ENCODE measurements at regions not wholly inside any gene's neighbourhood (a gene's known extent, or its start where the extent isn't known, plus 50 kb on each side); places are given as distances from the start of the nearest gene placed in this dataset.

DNA sequence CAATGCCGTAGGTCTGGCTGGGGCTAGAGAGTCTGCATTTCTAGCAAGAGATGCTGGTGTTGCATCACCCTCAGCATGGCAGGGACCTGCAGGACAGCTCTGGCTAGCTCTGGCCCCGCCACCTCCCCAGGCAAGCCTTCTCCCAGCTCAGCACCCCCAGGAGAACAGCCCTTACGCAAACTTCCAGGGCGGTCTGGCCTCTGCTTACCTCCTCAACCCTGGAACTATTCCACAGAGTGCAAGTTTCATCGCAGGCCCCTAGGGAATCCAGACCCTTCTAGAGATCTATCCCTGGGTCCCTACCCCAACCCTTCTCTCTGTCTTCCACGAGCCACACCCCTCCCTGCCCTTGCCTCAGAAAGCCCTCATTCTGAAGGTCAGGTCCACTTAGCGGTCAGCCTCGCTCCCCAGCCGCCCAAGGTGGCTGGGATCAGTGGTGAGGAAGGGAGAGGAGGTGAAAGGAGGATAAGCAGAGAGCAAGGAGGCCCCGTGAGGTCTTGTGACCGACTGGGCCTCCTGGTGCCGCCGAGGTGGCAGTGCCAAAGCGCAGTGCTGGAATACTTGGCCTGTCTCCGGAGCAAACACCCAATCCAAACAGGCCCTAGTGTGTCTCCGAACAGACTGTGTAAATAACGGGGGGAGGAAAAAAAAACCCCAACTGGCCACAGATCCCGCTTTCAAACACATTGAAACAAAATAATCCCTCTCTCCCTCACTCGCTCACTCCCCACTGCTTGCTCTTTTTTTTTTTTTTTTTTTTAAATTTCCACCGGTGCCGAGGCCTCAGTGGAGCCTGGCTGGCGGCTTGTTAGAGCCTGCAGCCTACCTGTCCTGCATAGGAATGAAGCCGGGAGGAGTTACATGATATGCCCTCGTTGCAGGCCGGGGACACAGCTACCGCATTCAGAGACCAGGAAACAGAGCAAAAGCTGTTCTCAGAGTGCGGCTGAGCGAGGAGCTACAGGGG lies 380.9 kb downstream of the SOX9 start:
- no peak for DNase-seq (ENCODE audit: low read depth)

DNA sequence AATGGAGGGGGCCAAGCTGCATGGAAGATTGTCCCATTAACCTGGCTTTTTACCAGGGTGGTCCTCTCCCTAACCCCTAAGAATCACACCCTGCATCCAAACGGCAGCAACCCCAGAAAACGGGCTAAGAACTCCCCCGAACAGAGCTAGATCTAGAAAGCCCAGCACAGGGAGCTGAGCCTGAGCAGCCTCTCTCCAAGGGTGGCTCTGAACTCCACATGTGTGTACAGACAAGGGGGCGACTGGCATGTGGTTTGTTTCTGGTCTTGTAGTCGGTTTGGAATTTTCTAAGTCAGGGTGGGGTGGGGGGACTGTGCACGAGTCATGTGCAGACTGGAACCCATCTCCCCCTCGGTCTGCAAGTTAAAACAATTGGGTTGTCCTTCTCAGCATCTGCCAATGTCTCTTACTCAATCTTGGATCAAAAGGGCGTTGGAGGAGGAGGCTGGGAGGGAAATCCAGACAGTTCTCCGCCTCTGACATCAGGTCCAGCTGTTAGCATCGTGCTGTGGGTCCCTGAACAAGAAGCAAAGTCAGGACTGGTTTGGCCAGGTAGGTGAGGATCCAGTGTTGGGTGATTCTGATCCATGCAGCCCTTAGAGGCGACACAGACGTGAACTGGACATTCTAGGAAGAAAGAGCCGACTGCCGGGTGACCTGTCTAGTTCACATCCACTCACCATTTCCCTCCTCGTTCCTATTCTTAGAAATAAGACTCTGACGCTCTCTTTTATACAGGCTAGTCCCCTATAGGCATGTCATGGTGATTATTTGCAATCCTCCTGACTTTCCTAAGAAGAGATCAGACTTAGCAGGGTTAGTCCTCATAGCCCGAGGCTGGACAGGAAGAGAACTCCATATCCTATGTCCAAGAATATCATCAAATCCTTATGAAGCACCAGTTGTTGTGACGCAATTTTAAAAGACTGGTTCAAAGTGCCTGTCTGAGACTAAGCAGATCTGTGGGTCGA lies 381.8 kb downstream of the SOX9 start:
- DNase-seq (ENCODE audit: low read depth), result peak; percentile 20

DNA sequence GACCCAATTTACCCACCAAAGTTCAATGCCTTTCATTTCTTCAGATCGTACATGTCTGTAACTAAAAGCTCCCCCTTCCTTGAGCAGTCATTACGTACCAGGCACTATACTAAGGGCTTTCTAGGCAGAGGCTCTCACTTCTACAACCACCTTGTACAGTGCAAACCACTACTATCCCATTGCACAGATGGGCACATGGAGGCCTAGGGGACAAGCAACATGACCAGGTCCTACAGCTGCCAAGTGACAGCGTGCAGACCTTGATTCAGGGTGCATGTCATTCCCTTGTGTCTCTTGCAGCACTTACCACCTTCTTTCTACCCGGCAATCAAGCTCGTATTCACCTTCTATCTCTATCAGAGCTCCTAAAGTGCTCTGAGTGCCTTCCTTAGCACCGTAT lies 382.7 kb downstream of the SOX9 start:
- DNase-seq (ENCODE audit: low read depth), result no peak

DNA sequence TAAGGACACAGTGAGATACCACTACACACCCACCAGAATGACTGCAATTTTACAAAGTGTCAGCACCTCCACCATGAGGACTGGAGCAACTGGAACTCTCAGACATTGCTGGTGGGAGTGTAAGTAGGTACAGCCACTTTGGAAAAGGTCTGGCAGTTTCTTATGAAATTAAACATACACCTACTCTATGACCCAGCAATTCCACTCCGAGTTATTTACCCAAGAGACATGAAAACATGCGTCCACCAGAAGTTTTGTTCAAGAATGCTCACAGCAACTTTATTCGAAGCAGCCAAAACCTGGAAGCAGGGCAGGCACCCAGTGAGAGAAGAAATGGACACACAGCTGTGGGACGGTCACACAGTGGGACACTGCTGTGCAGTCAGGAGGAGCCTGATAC lies 384.0 kb downstream of the SOX9 start:
- no peak for DNase-seq (ENCODE audit: low read depth)

DNA sequence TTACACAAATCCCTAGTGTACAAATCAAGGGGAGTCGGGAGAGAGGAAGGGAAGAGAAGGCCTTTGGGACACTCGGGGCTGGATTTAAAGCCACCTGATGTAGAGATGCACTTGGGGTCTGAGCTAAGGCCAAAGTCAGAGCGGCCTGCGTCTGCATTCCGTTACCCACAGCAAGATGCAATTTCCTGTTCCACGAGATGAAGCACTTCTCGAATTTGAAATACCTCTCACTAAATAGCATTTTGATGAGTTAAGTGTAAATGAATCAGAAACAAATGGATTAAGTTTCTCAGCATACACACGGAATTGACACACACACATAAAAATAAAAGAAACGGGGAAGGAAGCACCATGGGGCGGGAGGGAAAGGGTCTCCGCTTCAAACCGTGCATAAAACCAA lies 386.0 kb downstream of the SOX9 start:
- DNase-seq (ENCODE audit: low read depth), result peak; percentile 37

DNA sequence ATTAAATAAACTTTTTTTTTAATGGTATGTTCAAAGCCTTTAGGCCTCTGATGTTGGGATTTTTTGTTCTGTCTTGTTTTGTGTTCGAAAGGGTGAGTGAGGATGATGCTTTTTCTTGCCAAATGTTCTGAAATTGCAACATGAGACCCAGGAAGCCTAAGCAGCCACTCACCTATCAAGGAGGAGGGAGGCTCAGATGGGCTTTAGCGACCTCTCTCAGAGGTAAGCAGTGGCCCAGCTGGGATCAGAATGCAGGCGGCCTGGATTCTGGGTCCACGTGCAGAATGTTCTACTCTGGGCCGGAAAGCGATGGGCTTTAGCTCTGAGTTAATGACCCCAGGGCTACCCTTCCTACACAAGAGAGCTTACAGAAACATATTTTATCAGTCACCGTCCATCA lies 386.6 kb downstream of the SOX9 start:
- DNase-seq (ENCODE audit: low read depth), result no peak

DNA sequence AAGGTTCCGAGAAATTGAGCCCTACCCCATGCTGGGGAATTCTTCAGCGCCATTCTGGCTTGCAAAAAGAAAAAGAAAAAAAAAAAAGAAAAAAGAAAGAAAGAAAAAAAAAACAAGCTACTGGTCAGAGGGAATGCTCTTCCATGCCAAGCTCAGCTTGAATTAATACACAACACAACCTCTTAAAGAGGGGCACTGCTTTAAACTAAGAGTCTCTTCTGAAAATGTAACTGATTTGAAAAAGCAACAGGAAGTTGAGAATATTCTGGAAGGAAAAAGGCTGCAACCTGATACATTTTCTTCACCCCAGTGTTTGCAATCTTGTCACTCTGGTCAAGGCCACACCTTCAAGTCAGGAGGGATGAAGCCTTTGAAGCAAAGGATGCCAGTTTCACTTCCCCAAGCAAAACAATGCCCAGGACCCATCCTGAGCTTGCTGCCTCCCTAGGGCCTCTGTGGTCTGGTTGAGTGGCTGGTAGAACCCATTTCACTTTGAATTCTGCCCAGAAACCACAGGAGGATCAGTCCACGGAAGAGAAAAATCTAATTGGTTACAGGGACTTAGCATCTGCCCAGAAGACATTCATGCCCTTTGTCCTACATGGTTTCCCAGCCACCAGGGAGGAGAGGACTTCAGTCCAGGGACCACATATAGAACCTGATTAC lies 389.7 kb downstream of the SOX9 start:
- DNase-seq (ENCODE audit: low read depth), result peak; percentile 39

DNA sequence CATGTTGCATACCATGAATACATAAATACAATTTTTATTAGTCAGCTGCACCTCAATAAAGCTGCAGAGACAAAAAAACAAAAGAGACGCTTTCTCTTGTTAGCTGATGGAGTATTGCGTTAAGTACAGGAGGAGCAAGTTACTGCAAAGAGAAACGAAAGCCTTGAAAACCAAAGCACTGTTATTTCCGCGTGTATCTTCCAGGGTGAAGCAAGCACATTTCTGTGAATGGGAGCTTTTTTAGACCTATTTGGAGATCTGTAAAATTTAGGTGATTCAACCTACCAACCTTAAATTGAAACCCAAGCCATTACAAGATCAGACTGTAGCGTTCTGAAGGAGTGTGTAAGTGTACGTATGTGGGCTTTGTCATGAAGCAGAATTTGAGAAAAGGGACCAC lies 390.4 kb downstream of the SOX9 start:
- DNase-seq (ENCODE audit: low read depth), result no peak

DNA sequence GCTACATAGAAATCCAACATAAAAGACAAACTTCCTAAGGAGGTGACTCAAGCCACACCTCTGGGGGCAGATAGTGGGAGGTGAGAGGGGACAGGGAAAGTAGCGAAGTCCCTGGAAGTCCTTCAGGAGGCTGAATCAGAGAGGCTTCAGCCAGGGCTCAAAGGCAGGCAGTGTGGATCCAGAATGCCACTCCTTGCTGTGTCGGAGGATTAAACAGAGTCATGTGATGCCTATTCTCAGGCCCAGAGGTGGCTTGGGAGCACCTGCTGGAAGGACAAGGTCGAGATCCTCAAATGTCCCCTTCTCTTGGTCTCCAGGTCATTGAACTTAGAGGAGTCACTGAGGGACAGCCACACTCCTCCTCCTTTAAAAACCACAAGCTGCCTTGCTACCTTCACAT lies 391.1 kb downstream of the SOX9 start:
- DNase-seq (ENCODE audit: low read depth), result no peak

DNA sequence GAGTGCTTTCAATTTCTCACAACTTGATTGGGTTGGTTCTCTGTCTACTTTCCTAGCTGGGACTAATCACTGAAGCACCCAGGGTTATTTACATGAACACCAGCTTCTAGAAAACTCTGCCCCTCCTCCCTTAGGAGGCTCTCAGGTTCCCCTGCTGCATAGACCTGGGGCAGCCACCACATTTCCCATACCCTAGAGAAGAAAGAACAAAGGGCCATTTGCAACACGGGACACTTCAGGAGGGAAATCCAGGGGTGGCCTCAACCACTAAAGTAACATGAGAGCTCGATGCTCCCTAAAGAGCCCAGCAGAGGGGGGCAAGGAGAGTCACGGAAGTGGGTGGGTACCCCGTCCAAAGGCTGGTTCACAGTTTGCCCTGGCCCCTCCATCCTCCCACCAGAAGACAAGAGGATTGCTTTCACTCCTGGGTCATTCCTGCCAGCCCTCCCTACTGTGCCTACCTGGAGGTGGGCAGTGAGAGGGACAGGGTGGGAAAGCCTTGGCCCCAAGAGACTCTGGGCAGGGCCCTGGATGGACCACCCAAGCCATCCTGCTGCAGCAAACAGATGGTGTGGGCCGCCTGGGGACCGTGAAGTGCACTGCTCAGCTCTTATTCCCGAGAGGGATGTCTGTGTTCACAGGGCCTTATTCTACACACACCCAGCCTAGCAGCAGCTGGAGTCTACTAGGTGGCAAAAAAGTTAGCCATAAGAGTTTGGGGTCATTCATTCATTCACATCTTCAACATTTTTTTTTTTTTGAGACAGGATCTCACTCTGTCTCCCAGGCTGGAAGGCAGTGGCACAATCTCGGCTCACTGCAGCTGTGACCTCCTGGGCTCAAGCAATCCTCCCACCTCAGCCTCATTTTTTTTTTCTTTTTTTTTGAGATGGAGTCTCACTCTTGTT lies 392.1 kb downstream of the SOX9 start:
- no peak for DNase-seq (ENCODE audit: low read depth)

DNA sequence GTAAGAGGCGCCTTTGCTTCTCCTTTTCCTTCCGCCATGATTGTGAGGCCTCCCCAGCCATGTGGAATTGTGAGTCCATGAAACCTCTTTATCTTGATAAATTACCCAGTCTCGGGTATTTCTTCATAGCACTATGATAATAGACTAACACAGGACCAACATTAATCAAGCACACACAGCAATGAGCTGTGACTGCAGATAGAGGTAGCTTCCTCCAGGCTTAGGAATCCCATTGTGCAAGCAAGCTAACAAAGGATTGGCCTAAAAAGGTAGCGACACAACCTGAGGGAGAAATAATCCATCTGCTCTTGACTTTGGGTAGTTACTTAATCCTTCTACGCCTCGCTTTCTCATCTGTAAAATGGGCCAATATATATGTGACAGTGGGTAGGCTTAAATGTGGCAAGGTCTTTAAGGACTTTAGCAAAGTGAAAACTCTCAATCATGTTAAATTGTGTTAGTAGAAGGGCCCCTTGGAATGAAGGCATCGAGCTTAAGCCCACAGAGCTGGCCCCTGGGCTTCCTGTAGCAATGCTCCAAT lies 393.6 kb downstream of the SOX9 start:
- DNase-seq (ENCODE audit: low read depth), result no peak

DNA sequence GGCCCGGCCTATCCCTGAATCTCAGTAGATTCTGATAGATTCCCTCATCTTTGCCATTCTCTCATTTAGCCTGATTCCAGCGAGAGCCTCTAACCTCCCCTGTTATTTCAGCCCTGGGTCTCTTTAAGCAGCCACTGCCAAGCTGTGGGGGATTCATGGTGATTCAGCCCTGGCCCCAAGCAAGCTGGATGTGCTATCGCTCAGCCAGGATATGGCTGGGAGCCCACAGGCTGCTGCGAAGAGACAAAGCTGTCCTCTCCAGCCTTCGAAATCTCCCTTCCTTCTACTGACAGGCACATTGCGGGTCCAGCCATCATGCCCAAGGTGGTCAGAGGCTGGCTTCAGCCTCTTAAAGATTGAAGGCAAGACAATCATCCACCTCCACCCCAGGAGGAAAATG lies 394.1 kb downstream of the SOX9 start:
- peak; percentile 83 for DNase-seq (ENCODE audit: low read depth)

DNA sequence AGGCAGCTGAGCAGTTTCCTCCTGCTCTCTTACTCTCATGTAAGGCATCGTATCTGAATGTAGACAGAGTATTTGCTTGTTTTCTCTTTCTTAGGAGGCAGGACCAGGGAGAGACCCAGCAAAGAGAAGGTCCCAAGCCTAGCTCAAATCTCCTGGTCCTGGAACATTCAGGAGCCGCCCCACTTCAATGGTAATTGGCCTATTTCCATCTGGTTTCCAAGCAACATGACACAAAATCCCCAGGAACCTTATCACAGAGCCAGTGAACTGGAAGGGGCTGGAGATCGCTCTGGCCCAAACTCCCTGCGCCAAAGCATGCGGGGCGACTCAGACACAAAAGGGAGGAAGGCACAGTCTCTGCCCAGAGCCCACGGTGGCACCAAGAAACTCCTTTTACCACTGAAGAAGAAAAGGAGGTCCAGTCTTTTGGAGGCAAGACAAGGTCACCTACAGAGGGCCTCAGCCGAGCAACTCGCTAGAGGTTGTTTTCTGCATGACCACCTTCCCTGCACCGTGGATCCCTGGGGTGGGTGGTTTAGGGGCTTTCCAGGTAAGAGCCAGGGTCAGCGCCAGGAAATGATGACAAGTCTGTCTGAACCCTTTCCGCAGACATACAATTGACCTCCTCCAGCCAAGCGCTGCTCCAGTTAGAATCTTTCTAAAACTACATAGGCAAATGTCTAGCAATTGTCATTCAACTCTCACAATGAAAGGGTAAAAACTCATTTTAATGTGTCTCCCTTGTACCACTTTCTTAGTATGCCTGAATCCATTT lies 394.7 kb downstream of the SOX9 start:
- peak; percentile 45 for DNase-seq (ENCODE audit: low read depth)

DNA sequence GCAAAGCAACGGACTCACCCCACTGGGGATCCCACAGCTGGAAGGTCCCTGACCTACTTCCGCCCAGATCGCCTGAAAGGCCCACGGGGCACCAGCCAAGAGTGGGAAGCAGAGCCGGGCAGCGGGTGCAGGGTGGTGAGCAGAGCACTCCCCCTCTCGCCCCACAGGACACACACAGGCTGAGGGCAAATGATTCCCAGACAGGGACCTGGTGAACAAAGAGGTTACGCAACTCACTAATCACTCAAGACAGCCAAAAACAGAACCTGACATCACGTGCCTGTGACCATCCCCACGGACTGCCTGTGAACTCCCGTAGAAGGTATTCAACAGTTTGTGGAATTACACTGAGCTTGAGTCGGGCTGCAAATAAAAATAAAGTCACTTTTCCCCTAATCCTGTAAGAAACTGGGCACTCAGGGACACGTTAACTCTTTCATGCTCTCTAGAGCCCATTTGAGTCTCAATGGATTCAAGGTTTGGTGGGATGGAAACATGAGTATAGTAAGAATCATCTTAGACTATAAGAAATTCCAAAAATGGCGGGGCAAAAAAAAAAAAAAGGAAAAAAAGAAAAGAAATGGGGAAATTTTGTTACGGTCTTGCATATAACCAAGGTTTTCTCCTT lies 396.1 kb downstream of the SOX9 start:
- peak; percentile 46 for DNase-seq (ENCODE audit: low read depth)

DNA sequence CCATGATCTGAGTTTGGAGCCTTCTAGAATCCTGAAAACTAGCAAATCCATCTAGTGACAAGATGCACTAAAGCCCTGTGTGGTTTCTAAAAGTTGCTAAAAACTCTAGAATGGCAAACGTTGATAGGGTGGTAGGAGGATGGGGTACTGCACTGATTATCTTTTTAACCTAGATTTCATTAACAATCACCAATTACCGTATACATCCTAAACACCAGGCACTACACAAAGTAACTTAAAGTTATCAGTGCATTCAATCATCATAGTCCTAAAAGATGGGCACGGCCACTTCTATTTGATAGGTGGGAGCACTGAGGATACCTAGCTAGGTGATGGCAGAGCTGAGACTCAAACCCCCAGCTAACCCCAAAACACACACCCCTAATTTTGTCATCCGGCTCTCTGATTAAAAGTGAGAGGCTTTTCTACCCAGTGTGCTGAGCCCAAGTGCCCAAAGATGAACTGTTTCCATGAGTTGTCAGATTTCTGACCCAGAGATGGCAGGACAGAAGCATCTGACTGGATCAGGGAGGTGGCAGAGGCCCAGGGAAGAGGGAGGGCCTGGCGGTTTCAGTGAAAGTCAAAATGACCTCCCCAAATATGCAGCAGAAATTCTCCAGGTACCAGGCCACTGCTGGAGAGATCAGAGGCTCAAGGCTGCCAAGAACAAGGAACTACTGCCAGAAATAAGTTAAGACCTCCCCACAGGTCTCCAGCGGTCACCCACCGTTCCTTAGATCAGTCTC lies 396.8 kb downstream of the SOX9 start:
- no peak for DNase-seq (ENCODE audit: low read depth)

DNA sequence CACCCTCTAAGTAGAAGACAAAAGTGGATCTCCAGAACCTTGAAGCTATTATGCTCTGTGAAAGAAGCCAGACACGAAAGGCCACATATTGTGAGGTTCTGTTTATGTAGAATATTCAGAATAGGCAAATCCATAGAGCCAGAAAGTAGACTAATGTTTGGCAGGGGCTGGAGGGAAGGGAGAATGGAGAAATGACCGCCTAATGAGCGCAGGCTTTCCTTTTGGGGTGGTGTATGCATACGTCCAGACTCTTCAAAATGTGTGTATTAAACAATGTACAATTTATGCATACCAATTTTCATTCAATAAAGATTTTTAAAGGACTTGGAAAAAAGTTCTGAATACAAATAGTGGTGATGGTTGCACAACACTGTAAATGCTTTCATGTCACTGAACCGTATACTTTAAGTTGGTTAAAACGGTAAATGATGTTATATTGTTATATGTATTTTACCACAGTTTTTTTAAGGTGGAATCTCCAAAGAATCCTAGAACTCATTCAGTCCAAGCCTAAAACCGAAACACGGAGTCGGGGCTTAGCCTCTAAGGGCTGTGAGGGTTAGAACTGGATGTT lies 397.4 kb downstream of the SOX9 start:
- no peak for DNase-seq (ENCODE audit: low read depth)

DNA sequence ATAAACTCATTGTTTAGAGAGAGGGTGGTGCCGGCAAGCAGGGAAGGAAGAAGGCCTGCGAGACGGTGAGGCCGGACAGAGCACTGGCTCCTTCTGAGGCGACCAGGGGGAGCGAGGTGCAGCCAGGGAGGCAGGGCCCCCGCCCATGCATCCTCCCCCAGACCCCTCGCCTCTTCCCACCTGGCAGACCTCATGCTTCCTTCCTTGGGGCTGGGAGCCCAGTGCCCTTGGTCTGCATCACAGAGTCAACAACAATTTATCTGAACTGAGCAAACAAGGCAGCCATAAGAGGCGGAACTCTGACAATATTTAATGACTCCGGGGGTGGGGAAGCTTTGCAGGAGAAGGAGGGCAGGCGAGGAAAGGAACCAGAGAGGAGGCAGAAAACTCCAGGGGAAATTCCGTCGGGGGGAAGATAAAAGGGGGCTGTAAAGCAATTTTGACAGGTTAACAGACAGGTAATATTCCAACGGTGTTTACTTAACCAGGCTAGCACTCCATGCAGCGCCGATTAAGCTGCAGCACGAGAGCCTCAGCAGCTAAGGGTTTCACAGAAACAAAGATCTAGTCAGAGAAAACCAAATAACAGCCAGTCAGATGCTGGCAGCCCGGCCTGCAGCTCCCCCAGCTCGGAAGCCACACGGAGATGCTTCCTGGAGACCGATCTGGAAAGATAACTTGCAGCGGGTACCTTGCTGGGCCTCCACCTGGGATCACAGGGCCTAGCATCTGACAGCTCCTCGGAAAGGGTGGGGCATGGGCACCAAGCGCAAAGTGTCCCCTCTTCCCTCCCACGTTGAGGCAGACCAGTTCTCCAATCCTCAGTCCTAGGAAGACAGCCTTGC lies 398.2 kb downstream of the SOX9 start:
- DNase-seq (ENCODE audit: low read depth), result no peak

DNA sequence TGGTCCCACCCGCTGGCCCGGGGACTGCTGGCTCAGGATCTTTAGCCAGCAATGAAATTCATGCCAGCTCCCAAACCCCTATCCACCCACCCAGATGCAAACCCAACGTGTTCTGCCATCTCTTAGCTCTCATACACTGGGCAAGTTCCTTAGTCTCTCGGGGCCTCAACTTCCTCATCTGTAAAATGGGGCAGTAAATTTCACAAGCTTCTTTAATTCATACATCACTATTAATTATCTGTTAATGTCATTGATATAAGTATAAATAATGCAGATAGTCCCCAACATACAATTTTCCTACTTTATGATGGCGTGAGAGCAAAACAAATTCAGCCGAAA lies 398.7 kb downstream of the SOX9 start:
- no peak for DNase-seq (ENCODE audit: low read depth)
